ENCODE measurements at regions not wholly inside any gene's neighbourhood (a gene's known extent, or its start where the extent isn't known, plus 50 kb on each side); places are given as distances from the start of the nearest gene placed in this dataset.
"Not testable (repeated sequence)": the region's sequence is repeated elsewhere in the genome, so short reads cannot be mapped to it uniquely, and the experiment has no call there.

GRCh38 chrX:112359906-112360305 lies 277.3 kb upstream of the TRPC5 start:
- DNase-seq, result no peak

- no peak for DNase-seq
These were observed 273.4 kb upstream of the TRPC5 start for GRCh38 chrX:112355931-112356330.

DNA sequence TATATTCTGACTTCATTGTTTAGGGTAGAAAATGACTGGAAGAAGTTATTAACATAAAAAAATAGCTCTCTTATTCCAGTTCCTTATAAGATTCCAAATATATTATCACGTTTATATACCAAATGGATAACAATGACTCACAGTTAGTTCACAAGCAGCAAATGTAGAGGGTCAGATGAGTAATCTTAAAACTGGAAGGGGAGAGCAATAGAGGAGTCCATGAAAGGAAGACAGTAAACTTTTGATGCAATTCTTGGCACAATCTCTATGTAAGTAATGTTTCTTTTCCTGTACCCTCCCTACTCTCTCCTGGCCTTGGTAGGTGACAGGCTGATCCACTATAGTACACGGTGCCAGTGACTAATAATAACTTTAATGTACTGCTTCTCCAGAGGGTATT lies 259.0 kb upstream of the TRPC5 start:
- no peak for DNase-seq

DNA sequence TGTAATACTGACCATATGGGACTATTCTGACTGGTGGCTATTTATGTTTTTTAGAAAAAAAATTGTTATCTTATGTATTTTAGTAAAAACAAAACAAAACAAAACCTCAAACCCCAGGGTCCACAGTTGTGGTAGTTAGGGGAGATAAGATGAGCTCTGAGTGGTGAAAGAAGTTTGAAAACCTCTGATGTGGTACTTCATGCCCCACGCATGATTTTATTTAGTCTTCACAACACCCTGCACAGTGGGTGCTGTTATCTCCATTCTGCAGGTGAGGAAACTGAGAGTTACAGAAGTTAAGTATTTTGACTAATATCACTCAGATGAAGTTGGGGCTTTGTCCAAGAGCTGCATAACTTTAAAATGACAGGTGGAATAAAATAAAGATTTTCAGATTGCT lies 230.6 kb upstream of the TRPC5 start:
- DNase-seq, result no peak

DNA sequence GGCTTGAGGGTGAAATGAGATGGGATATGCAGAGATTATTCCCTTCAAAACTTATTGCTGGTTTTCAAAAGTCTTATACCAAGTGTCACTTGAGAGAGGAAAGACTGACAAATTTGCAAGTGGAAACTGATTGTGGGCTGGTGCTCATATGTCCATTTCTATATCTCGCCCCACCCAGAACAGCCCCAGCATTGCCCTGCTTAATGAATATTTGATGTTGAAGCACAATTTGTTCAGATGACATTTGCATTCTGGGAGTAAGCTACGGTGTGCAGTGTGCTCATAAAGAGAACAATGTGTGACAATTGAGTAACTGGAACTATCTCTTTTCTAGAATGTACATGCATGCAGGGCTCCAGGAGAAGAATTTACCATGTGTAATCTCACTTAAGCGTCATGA lies 223.5 kb upstream of the TRPC5 start:
- DNase-seq, result no peak

DNA sequence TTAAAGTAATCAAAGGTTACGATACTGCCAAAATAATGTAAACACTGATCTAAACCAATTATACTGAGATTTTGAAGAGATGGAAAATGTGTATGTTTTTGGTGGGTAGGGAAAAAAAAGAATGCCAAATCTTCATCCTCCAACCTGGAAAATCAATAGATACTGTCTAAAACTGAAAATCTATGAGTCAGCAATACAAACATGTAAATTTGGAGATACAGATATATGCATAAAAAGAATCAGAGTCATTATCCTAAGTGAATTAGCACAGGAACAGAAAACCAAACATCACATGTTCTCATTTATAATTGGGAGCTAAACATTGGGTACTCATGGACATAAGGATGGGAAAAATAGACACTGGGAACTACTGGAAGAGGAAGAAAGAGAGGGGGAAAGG lies 197.4 kb upstream of the TRPC5 start:
- no peak for DNase-seq

DNA sequence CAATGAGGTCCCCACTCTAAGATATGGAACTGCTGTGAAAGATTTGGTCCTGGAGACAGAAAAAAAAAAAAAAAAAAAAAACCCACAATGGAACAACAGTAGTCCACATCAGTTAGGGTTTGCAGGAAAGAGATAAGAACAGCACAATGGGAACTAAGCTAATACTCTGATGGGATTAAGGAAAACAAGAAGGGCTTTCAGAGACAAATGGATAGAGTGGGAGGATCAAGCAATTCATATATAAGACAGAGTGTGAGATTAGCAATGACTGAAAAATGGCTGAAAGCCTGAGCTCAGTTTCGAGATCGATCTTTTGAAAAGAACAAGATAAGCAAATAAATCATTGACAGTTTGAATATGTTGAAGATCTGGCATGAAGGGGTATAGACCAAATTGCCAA lies 188.4 kb upstream of the TRPC5 start:
- no peak for DNase-seq

- no peak for DNase-seq
These were observed 183.6 kb upstream of the TRPC5 start for GRCh38 chrX:112266136-112266535.

GRCh38 chrX:112259375-112259774 lies 176.8 kb upstream of the TRPC5 start:
- DNase-seq, result no peak

DNA sequence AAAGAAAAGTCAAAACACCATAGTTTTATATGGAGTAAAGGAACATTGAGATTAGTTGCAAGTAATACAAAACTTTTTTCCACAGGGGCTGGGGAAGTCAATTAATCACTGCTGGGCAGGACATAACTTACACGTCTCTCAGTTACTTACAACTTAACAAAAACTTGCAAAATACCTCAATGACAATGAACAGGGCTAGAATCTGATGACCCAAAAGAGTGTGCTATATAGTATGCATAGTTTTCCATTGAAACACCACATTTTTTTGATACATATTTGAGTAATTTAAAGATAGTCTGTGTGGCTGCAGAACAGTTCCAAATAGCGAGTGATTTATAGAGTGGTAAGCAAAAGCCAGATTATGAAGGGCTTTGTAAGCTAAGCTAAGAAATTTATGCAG lies 172.3 kb upstream of the TRPC5 start:
- no peak for DNase-seq

- DNase-seq, result no peak
These were observed 165.1 kb upstream of the TRPC5 start for GRCh38 chrX:112247714-112248113.

DNA sequence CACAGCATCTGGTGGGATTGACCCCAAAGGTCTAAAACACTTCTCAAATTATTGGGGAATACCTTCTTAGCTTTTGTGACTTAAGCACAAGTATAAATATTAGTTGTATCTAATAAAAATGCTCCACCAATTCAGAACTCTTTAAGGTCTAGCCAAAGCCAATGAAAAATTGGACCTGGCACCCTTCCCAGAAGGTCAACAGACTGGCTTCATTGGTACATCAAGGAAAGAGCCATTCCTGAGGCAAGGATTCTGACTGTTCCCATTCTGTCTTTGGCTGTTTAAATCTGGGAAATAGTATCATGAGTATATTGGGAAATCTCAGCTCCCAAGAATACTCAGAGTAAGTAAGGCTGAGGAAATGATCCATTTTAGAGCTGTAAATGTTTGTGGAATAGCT lies 153.0 kb upstream of the TRPC5 start:
- DNase-seq, result no peak

DNA sequence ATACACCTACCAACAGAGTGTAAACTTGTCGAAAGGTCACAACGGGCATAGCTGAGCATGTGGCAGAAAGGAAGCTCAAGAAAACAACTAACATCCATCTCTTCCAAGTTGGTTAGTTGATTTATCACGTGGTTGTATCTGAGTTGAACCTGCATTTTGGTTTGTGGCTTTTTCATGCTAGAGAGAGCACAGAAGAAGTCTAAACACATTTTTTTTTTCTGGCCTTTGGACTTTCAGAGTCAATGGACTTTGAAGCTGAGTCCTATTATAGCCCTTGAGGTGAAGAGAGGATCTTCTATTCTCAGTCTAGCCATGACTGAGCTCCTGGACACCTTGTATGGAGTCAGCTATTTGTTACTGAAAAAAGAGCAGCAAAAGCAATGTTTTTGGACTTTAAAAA lies 150.6 kb upstream of the TRPC5 start:
- no peak for DNase-seq

DNA sequence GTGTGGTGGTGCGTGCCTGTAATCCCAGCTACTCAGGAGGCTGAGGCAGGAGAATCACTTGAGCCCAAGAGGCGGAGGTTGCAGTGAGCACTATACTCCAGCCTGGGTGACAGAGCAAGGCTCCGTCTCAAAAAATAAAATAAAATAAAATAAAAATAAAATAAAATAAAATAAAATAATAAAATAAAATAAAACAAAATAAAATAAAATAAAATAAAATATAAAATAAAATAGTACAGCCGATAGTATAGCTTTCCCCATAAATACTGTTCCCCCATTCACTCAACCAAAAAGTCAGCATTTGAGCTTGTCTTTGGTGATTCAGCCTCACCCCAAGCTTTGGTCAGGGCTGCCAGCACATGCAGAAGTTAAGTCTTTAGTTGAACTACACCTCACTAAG lies 144.2 kb upstream of the TRPC5 start:
- DNase-seq, result not testable (repeated sequence)

GRCh38 chrX:112223391-112223790 lies 140.8 kb upstream of the TRPC5 start:
- no peak for DNase-seq

DNA sequence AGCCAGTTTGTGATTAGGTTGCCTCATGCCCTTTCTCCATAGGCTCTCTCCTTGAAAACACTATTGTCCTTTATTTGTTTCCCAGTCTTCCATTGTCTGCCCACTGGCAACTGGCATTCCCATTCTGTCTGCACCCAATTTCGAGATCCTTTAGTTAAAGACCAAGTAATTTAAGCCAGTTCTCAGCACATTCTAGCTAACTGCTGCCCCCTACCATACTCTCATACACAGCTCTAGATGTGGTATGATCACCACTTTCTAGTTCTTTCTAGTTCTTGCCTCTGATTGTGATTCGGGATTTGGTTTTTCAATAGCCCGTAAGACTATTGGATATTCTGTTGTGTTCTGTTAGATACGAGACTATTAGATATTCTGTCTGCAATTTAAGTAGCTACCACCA lies 135.8 kb upstream of the TRPC5 start:
- no peak for DNase-seq

GRCh38 chrX:112211459-112211858 lies 128.9 kb upstream of the TRPC5 start:
- DNase-seq, result no peak

DNA sequence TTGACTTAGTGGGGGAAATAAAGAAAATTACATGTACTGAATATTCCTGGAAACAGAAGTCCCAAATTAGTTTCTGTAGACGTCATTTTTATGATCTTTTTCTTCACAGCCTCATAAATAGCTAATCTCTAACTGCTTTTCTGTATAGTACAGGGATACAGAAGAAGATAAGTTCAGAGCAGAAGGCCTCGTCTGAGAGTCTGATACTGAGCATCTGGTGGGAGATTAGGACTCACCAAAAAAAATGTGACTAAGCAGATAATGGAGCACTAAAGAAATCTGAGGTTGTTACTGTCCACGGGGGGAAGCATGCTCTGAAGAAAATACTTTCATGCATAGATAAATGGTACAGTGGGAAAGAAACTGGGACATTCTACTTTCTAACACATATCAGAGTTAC lies 115.3 kb upstream of the TRPC5 start:
- no peak for DNase-seq

DNA sequence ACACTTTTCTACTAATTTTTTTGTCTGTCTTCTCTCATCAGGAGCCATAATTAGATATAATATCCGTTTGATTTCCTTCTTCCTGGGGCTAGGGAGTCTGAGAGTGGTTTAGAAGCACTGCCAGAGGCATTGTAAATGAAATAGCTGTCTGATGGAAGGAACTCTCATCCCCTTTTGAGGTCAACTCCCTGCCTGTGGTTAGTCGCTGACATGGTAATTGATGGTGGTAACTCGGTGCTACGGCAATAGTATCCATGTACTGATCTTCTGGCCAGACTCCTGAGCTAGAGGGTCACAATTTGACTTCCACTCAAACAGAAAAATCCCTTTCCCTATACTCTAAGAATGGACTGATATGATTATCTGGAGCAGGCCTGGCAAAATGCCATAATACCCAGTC lies 108.1 kb upstream of the TRPC5 start:
- no peak for DNase-seq

DNA sequence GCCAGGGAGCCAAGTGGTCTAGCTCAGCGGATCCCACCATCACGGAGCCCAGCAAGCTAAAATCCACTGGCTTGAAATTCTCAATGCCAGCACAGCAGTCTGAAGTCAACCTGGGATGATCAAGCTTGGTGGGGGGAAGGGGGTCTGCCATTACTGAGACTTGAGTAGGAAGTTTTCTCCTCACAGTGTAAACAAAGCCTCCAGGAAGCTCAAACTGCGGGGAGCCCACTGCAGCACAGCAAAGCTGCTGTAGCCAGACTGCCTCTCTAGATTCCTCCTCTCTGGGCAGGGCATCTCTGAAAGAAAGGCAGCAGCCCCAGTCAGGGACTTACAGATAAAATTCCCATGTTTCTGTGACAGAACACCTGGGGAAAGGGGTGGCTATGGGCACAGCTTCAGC lies 98.8 kb upstream of the TRPC5 start:
- DNase-seq, result not testable (repeated sequence)

DNA sequence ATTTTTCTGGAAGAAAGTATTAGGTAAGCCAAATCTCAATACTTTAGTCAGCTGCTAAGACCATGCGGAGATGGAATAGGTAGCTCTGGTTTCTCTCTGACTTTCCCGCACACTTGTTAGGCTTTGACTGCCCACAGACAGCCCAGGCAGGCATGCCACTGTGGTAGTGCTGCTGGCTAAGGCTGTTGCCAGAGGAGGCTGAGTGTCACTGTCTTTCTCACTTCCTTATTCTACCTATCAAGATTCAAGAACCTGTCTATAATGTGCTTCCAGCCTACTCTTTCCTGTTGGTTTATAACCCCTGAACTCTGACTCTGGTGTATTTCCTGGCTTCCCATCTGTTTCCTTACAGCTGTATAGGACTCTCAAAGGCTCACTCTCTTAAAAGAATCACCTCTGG lies 81.8 kb upstream of the TRPC5 start:
- DNase-seq, result no peak

DNA sequence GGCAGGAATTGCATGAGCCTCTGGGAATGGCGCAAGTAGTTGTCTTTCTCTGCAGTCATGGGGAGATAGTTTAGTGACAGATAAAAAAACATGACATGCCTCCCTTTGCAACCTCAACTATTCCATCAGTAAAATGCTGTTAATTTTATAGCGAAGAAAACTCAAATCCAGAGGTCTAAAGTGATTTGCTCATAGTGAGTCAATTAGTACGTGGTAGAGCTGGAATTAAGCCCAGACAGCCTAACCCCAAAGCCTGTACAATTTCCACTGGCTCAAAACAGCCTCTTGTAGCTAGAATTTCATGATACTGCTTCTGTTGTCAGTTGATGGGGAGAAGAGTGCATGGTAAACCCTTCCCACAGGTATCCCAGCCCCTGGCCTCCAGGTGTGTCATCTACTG lies 81.3 kb upstream of the TRPC5 start:
- no peak for DNase-seq

DNA sequence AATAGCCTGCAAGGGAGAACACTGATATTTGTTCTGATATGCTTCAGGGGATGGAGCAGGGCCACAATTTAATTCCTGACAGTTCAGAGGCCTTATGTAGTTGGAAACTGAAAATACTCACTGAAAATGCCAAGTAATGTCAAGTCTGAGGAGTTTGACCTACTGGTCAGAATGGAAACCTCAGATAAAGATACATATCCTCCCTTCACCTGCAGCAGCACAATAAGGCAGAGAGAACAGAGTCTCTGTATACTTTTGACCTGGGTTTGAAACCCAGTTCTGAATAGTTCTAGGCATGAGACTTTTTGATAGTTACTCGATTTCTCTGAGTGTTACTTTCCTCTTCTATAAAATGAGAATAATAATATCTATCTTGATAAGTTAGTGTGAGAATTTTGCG lies 65.8 kb upstream of the TRPC5 start:
- no peak for DNase-seq

DNA sequence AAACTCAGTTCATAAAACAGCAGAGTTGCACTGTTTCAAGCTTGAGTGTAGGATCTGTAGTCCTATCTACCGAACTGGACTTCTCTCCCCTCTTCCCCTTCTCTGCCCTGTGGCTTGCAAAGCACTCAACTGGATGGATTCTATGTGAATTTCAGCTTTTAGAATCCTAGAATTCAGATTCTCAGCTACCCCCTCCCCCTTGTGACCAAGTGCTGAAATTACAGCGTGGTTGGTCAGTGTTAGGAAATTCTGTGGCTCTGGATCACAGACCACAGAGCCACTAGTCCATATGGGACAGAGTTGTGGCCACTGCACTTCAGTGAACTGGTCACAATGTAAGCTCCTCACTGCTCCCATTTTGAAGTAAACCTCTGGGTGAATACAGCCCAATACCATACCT lies 64.6 kb upstream of the TRPC5 start:
- peak; percentile 10 for DNase-seq

DNA sequence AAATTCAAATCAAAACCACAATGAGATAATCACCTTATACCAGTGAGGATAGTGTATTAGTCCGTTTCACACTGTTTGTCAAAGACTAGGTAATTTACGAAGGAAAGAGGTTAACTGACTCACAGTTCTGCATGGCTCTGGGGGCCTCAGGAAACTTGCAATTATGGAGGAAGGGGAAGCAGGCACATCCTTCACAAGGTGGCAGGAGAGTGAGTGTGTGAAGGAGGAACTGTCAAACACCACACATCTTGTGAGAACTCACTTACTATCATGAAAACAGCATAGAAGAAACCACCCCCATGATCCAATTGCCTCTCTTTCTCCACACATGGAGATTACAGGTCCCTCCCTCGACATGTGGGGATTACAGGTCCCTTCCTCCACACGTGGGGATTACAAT lies 54.7 kb upstream of the TRPC5 start:
- no peak for DNase-seq
